NT2/D1 (cell line): ENCODE measurements at regions not wholly inside any gene's neighbourhood (a gene's known extent, or its start where the extent isn't known, plus 50 kb on each side); places are given as distances from the start of the nearest gene placed in this dataset.

ENCODE experiments used
- DNase-seq: peaks from one replicate; pipeline ENCODE4 v3.0.0-alpha.2; 2011; ENCODE audit warnings: low read depth, low spot score
- H3K27me3 ChIP-seq: 2 replicates; pipeline ENCODE4 v1.6.0; 2011; ENCODE audit warnings: mild to moderate bottlenecking; ENCODE audit not compliant: insufficient read length, insufficient read depth
- H3K36me3 ChIP-seq: 2 replicates; pipeline ENCODE4 v1.6.1; 2011; ENCODE audit warnings: mild to moderate bottlenecking, low read length, mixed read lengths; ENCODE audit not compliant: insufficient read depth, insufficient read length
- H3K4me1 ChIP-seq: 2 replicates; pipeline ENCODE4 v1.5.1; 2011; ENCODE audit not compliant: insufficient read depth, insufficient read length
- H3K4me3 ChIP-seq: 2 replicates; pipeline ENCODE4 v1.5.1; 2011; ENCODE audit warnings: low read depth; ENCODE audit not compliant: insufficient read length
- H3K9ac ChIP-seq: 2 replicates; pipeline ENCODE4 v1.6.0; 2011; ENCODE audit warnings: low read depth; ENCODE audit not compliant: insufficient read length
- H3K9me3 ChIP-seq: 2 replicates; pipeline ENCODE4 v1.5.1; 2011; ENCODE audit warnings: mild to moderate bottlenecking, low read length; ENCODE audit not compliant: insufficient read depth
- SUZ12 ChIP-seq: IDR thresholded peaks from 2 replicates; pipeline ENCODE4 v1.6.1; 2011; ENCODE audit not compliant: insufficient read length, insufficient read depth; ENCODE audit errors: extremely low read depth
- YY1 ChIP-seq: IDR thresholded peaks from 2 replicates; pipeline ENCODE4 v1.6.1; 2011; ENCODE audit not compliant: insufficient read length, insufficient read depth
- ZNF274 ChIP-seq: IDR thresholded peaks from 2 replicates; pipeline ENCODE4 v1.6.1; 2011; ENCODE audit warnings: mild to moderate bottlenecking, low read depth, low read length

GRCh38 chr14:85445151-85445795, 84.7 kb upstream of the FLRT2 start:
- H3K9ac ChIP-seq, result no peak overlapping the region
- no peaks in the 10 kb centered on the region for H3K36me3 ChIP-seq
- H3K4me3 ChIP-seq, result no peak overlapping the region
- TF ChIP-seq ZNF274 (no peak), YY1 (no peak), SUZ12 (no peak)
- no peaks in the 10 kb centered on the region for H3K9me3 ChIP-seq
- DNase-seq, result no peak
- H3K4me1 ChIP-seq, result no peaks in the 10 kb centered on the region
- no peaks in the 10 kb centered on the region for H3K27me3 ChIP-seq

DNA sequence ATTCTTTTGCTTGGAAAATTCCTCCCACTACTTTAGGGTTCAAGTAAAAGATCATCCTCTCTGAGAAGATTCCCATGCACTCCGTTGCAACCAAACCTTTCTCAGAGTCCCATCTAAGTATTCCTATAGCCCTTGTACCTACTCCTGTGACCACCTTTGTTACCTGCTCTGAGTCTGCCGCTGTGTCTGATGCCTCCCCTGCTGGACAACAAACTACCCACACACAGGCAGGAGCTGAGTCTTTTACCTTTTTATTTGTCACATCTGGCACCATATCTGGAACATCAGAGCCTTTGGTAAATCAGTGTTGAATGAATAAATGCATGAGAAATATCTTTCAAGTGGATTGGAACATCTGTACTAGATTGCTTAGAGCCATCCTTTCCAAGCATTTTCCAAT, 82.1 kb upstream of the FLRT2 start:
- Histone ChIP-seq H3K4me1 (no peaks in the 10 kb centered on the region), H3K27me3 (no peaks in the 10 kb centered on the region), H3K9me3 (no peaks in the 10 kb centered on the region), H3K9ac (no peak overlapping the region), H3K36me3 (no peaks in the 10 kb centered on the region), H3K4me3 (no peak overlapping the region)
- DNase-seq, result no peak
- TF ChIP-seq ZNF274, result no peak
- TF ChIP-seq SUZ12, result no peak
- no peak for TF ChIP-seq YY1

DNA sequence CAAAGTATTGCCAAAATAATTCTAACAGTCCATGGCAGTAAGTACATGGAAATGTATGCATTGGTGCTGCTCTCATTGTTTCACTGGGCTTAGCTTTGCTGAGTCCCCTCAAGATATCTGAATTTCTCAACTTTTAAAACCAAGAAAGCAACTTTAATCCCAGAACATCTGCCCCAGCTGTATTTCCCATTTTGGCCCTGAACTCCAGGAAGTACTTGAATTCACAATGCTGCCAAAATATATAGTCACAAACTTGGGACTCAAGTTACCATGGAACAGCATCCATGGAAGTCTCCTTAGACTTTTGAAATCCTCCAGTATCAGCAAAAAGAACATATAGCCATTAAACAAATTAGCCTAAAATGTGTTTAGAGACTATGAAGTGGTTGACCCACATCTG, 78.5 kb upstream of the FLRT2 start:
- no peaks in the 10 kb centered on the region for H3K9me3 ChIP-seq
- no peak for DNase-seq
- no peak overlapping the region for H3K4me3 ChIP-seq
- no peak for TF ChIP-seq SUZ12
- no peak for TF ChIP-seq YY1
- no peak for TF ChIP-seq ZNF274
- H3K9ac ChIP-seq, result no peak overlapping the region
- no peaks in the 10 kb centered on the region for H3K36me3 ChIP-seq
- H3K27me3 ChIP-seq, result no peaks in the 10 kb centered on the region
- no peaks in the 10 kb centered on the region for H3K4me1 ChIP-seq

DNA sequence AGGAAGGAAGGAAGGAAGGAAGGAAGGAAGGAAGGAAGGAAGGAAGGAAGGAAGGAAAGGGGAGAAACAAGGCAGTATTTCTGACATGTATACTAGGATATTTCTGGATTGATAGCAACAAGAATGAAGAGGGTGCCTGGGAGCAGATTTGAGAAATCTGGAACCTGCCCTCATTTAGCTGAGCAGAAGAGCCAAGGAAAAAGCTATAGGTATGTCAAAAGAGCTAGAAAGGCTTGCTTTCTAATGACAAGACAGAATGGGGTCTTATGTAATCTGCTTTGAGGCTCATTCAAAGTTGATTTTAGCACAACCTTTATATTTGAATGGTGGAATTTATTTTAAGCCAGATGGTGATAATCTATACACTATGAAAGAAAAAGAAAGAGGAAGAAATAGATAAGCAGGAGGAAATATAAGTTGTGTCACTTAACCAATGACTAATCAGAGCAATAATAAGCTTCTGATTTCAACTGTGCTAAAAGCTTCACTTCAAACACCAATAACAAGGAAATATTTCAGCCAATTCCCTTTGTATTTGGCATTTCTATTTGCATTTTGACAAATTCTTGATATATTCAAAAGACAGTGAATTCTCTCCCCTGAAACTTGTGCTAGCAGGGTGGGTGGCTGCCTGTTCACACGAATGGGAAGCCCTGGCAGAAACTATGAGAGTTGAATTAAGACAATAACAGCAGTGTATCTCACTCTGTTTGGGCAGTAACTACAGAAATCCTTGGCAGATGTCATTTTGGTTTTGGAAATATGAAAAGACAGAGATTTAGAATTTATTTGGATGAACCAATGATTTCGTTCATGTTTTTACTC, 76.3 kb upstream of the FLRT2 start:
- Histone ChIP-seq H3K36me3 (no peaks in the 10 kb centered on the region), H3K9me3 (no peaks in the 10 kb centered on the region), H3K9ac (no peak overlapping the region), H3K4me3 (no peak overlapping the region), H3K27me3 (no peaks in the 10 kb centered on the region), H3K4me1 (no peaks in the 10 kb centered on the region)
- no peak for DNase-seq
- no peak for TF ChIP-seq YY1
- TF ChIP-seq ZNF274, result no peak
- no peak for TF ChIP-seq SUZ12

DNA sequence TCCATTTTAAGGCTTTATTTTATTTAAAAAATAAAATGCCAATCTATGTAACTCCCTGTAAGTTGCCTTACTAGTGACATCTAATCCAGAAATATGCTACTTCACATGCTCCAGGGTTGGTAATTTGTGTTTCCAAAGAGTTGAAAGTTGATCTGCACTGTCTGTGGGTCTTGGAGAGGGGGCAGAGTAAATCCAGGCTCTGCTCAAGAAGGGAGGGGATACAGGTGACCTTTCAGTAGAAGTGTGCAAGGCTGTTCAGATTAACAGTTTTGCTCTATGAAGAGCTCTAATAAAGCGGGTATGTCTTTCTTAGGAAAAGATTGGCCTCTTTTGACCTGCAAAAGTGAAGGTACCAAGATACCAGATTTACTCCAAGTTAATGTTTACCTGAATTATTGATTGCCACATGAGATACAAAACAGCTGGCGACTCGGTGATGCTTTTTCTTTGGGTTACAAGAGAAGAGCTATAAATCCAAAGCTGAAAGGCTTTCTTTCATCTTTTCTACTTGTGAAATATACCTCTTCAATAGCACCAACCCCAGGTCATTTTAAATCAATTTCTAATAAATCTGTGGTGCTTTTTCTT, 75.6 kb upstream of the FLRT2 start:
- Histone ChIP-seq H3K4me1 (no peaks in the 10 kb centered on the region), H3K4me3 (no peak overlapping the region), H3K36me3 (no peaks in the 10 kb centered on the region), H3K9ac (no peak overlapping the region), H3K27me3 (no peaks in the 10 kb centered on the region), H3K9me3 (no peaks in the 10 kb centered on the region)
- DNase-seq, result no peak
- no peak for TF ChIP-seq YY1
- TF ChIP-seq ZNF274, result no peak
- no peak for TF ChIP-seq SUZ12

- no peaks in the 10 kb centered on the region for H3K36me3 ChIP-seq
These were observed 70.5 kb upstream of the FLRT2 start for GRCh38 chr14:85459361-85460000.

More at GRCh38 chr14:85459361-85460000, 70.5 kb upstream of the FLRT2 start:
- H3K9me3 ChIP-seq, result no peaks in the 10 kb centered on the region
- H3K9ac ChIP-seq, result no peak overlapping the region
- TF ChIP-seq SUZ12, result no peak
- TF ChIP-seq YY1, result no peak
- TF ChIP-seq ZNF274, result no peak
- no peaks in the 10 kb centered on the region for H3K4me1 ChIP-seq
- no peak for DNase-seq
- no peaks in the 10 kb centered on the region for H3K27me3 ChIP-seq
- H3K4me3 ChIP-seq, result no peak overlapping the region
